ENCODE measurements at regions not wholly inside any gene's neighbourhood (a gene's known extent, or its start where the extent isn't known, plus 50 kb on each side); places are given as distances from the start of the nearest gene placed in this dataset.
A peak's percentile ranks its signal among the peaks of the same experiment; 100 is the strongest.
"Not testable (repeated sequence)": the region's sequence is repeated elsewhere in the genome, so short reads cannot be mapped to it uniquely, and the experiment has no call there.

DNA sequence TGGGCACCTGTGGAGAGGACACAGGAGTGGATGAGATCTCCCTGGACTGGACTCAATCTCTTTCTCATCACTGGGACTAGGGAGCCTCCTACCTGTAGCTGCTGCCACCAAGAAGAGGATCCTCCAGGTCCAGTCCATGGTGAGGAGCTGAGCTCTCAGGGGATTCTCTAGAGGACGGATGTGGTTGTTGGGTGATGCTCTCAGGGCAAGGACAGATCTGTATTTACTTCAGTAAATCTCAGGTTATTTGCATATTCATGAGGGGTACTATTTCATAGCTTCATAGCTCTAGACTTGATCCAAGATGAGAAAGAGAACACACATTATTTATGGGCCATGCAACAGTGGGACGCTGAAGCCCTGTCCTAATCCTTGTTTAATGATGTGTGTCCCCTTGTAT is 159.4 kb downstream of the POTEB start:
- H4K20me1 ChIP-seq (ENCODE audit: low read length); POLR2A ChIA-PET (ENCODE audit: unreplicated experiment); H3K27me3 ChIP-seq (ENCODE audit: low read length); H3F3A ChIP-seq (ENCODE audit: low read length, unreplicated experiment); intact Hi-C loops (cut with micrococcal nuclease); H3K9me2 ChIP-seq (replicated peaks; ENCODE audit: low read length); CTCF ChIA-PET; H3K4me3 ChIP-seq (ENCODE audit: low read length); H3K4me1 ChIP-seq (ENCODE audit: insufficient read depth, low read length); H3K36me3 ChIP-seq (ENCODE audit: low read depth, low read length); ATAC-seq; BruUV-seq (replicated peaks); H3K9me3 ChIP-seq (ENCODE audit: low read length); H2AFZ ChIP-seq (ENCODE audit: low read length); H3K4me2 ChIP-seq (ENCODE audit: low read length); H3K79me2 ChIP-seq (ENCODE audit: low read length); DNase-seq; H3K27ac ChIP-seq (ENCODE audit: low read length); H3K9ac ChIP-seq (ENCODE audit: low read length): not testable (repeated sequence)

GRCh38 chr15:21717661-21718060 is 159.9 kb downstream of the POTEB start:
- H3F3A ChIP-seq (ENCODE audit: low read length, unreplicated experiment); BruUV-seq (replicated peaks); intact Hi-C loops (cut with micrococcal nuclease); H3K4me1 ChIP-seq (ENCODE audit: insufficient read depth, low read length); H3K27ac ChIP-seq (ENCODE audit: low read length); H3K36me3 ChIP-seq (ENCODE audit: low read depth, low read length); H3K9me3 ChIP-seq (ENCODE audit: low read length); CTCF ChIA-PET; ATAC-seq; POLR2A ChIA-PET (ENCODE audit: unreplicated experiment); H3K27me3 ChIP-seq (ENCODE audit: low read length); H3K9ac ChIP-seq (ENCODE audit: low read length); H4K20me1 ChIP-seq (ENCODE audit: low read length); H2AFZ ChIP-seq (ENCODE audit: low read length); H3K79me2 ChIP-seq (ENCODE audit: low read length); H3K9me2 ChIP-seq (replicated peaks; ENCODE audit: low read length); DNase-seq; H3K4me2 ChIP-seq (ENCODE audit: low read length); H3K4me3 ChIP-seq (ENCODE audit: low read length): not testable (repeated sequence)

DNA sequence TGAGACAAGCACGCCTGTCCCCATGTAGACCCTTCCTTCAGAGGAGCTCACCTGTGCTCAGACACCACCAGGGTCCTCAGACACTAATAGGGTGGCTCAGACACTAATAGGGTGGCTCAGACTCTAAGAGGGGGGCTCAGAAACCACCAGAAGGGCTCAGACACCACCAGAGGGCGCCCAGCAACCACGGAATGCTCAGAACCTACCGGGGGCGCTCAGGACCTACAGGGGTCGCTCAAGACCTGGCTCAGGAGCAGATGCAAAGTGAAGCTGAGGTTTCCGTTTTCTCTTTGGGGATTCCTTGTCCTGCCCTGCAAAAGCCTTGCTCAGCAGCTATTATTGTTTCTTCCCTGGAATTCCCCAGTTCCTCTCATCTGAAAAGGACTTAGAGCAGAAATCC is 172.1 kb downstream of the POTEB start:
- POLR2A ChIA-PET (ENCODE audit: unreplicated experiment); H3K4me3 ChIP-seq (ENCODE audit: low read length); H3K4me1 ChIP-seq (ENCODE audit: insufficient read depth, low read length); intact Hi-C loops (cut with micrococcal nuclease); H3K36me3 ChIP-seq (ENCODE audit: low read depth, low read length); H2AFZ ChIP-seq (ENCODE audit: low read length); H3K9ac ChIP-seq (ENCODE audit: low read length); H3F3A ChIP-seq (ENCODE audit: low read length, unreplicated experiment); H3K27me3 ChIP-seq (ENCODE audit: low read length); H3K27ac ChIP-seq (ENCODE audit: low read length); H3K79me2 ChIP-seq (ENCODE audit: low read length); H4K20me1 ChIP-seq (ENCODE audit: low read length); DNase-seq; H3K4me2 ChIP-seq (ENCODE audit: low read length); H3K9me2 ChIP-seq (replicated peaks; ENCODE audit: low read length); CTCF ChIA-PET; BruUV-seq (replicated peaks); ATAC-seq; H3K9me3 ChIP-seq (ENCODE audit: low read length): not testable (repeated sequence)

DNA sequence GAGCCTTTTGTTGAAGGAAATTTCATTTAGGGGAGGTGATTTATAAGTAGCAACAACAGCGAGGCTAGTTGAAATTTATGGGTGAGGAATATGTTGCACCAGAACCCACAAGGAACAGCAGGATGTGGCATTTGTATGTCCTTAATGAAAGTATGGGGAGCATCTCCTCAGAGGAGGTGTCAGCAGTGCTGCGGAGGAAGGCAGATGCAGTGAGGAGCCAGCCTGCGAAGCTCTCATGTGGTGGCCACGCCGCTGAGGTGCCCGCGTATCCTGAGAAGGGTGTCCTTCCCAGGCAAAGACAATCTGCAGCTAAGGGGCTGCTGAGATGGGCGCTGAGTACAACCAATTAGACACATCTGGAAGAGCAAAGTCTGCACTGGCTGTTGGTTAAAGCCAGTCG is 178.9 kb downstream of the POTEB start:
- intact Hi-C loops (cut with micrococcal nuclease); H3K9me3 ChIP-seq (ENCODE audit: low read length); BruUV-seq (replicated peaks); POLR2A ChIA-PET (ENCODE audit: unreplicated experiment); H2AFZ ChIP-seq (ENCODE audit: low read length); H3K4me1 ChIP-seq (ENCODE audit: insufficient read depth, low read length); H3K4me2 ChIP-seq (ENCODE audit: low read length); H3K4me3 ChIP-seq (ENCODE audit: low read length); CTCF ChIA-PET; H3F3A ChIP-seq (ENCODE audit: low read length, unreplicated experiment); H3K9me2 ChIP-seq (replicated peaks; ENCODE audit: low read length); H3K27me3 ChIP-seq (ENCODE audit: low read length); H3K79me2 ChIP-seq (ENCODE audit: low read length); H3K9ac ChIP-seq (ENCODE audit: low read length); ATAC-seq; H3K27ac ChIP-seq (ENCODE audit: low read length); H3K36me3 ChIP-seq (ENCODE audit: low read depth, low read length); H4K20me1 ChIP-seq (ENCODE audit: low read length); DNase-seq: not testable (repeated sequence)

DNA sequence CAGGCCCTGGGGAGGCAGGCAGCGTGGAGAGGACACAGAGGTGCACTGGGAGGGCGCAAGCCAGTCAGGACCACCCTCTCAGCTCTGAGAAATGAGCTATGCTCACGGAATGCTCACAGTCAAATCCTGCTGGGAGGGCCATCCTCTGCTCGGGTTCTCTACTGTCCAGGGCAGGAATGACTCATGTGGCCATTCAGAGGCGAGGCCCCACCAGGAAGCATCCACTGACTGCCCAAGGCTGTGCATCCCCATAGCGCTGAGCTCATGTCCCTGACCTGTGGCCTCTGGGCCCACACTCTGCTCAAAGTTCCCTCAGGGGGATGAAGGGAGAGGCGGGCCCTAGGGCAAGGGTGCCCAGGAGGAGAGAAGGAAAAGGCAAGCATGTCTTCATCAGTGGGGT is 182.4 kb downstream of the POTEB start:
- H3F3A ChIP-seq (ENCODE audit: low read length, unreplicated experiment); H2AFZ ChIP-seq (ENCODE audit: low read length); H3K36me3 ChIP-seq (ENCODE audit: low read depth, low read length); POLR2A ChIA-PET (ENCODE audit: unreplicated experiment); BruUV-seq (replicated peaks); H3K9ac ChIP-seq (ENCODE audit: low read length); H3K4me1 ChIP-seq (ENCODE audit: insufficient read depth, low read length); intact Hi-C loops (cut with micrococcal nuclease); DNase-seq; H3K4me2 ChIP-seq (ENCODE audit: low read length); H3K27ac ChIP-seq (ENCODE audit: low read length); H3K4me3 ChIP-seq (ENCODE audit: low read length); H3K27me3 ChIP-seq (ENCODE audit: low read length); H4K20me1 ChIP-seq (ENCODE audit: low read length); CTCF ChIA-PET; H3K9me2 ChIP-seq (replicated peaks; ENCODE audit: low read length); H3K79me2 ChIP-seq (ENCODE audit: low read length); H3K9me3 ChIP-seq (ENCODE audit: low read length); ATAC-seq: not testable (repeated sequence)

- ATAC-seq; H3K9me2 ChIP-seq (replicated peaks; ENCODE audit: low read length); H4K20me1 ChIP-seq (ENCODE audit: low read length); BruUV-seq (replicated peaks); H3K4me1 ChIP-seq (ENCODE audit: insufficient read depth, low read length); H3F3A ChIP-seq (ENCODE audit: low read length, unreplicated experiment); H2AFZ ChIP-seq (ENCODE audit: low read length); H3K9me3 ChIP-seq (ENCODE audit: low read length); H3K9ac ChIP-seq (ENCODE audit: low read length); H3K27me3 ChIP-seq (ENCODE audit: low read length); CTCF ChIA-PET; H3K36me3 ChIP-seq (ENCODE audit: low read depth, low read length); POLR2A ChIA-PET (ENCODE audit: unreplicated experiment); intact Hi-C loops (cut with micrococcal nuclease); H3K4me2 ChIP-seq (ENCODE audit: low read length); H3K79me2 ChIP-seq (ENCODE audit: low read length); H3K27ac ChIP-seq (ENCODE audit: low read length); DNase-seq; H3K4me3 ChIP-seq (ENCODE audit: low read length): not testable (repeated sequence)
These were observed 184.9 kb downstream of the POTEB start for GRCh38 chr15:21692471-21693102.

DNA sequence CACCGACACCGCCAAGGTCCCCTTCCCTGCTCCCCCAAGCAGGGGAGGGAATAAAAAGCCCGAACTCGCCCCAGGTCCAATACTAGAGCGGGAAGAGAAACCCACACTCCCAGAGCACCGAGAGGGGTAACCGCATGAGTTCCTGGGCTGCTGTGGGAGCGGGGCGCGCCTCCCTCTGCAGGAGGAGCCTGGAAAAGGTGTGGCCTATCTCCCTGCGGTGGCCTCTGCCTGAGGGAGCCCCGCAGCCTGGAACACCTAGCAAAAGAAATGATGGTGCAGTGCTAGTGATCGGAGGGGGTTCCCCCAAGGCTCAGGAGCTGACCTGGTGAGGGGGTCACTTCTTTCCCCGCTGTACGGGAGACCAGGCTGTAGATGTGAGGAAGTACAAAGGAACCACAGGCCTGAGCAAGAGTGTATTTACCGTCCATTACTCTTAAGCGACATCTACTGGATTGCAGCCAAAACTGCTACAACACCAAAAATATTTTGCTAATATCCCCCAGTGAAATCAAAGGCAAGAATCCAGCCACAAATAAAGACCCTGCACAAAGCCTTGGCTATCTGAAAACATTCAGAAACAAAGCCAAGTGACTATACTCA is 216.6 kb upstream of the POTEB3 start:
- H3K4me3 ChIP-seq (ENCODE audit: low read length); H3K79me2 ChIP-seq (ENCODE audit: low read length); POLR2A ChIA-PET (ENCODE audit: unreplicated experiment); H3K4me1 ChIP-seq (ENCODE audit: insufficient read depth, low read length); H2AFZ ChIP-seq (ENCODE audit: low read length); H3K9me2 ChIP-seq (replicated peaks; ENCODE audit: low read length); BruUV-seq (replicated peaks); H3K36me3 ChIP-seq (ENCODE audit: low read depth, low read length); intact Hi-C loops (cut with micrococcal nuclease); H3K9me3 ChIP-seq (ENCODE audit: low read length); H3K9ac ChIP-seq (ENCODE audit: low read length); H3K27ac ChIP-seq (ENCODE audit: low read length); H3F3A ChIP-seq (ENCODE audit: low read length, unreplicated experiment); H3K4me2 ChIP-seq (ENCODE audit: low read length); H3K27me3 ChIP-seq (ENCODE audit: low read length); CTCF ChIA-PET; DNase-seq; H4K20me1 ChIP-seq (ENCODE audit: low read length): not testable (repeated sequence)
- ATAC-seq, result peak; percentile 42

All from PC-3 (cell line).